NOMO-1 treated with DMSO at 0.1 percent for 48 hours (cell line): ENCODE measurements at regions not wholly inside any gene's neighbourhood (a gene's known extent, or its start where the extent isn't known, plus 50 kb on each side); places are given as distances from the start of the nearest gene placed in this dataset.
"Not testable (repeated sequence)": the region's sequence is repeated elsewhere in the genome, so short reads cannot be mapped to it uniquely, and the experiment has no call there.

Experiments
- DNase-seq: peaks from one replicate; lab custom pipeline; 2025; ENCODE audit not compliant: unreplicated experiment; lab: John Stamatoyannopoulos, UW

- DNase-seq: no peak
Measured at GRCh38 chr6:159594750-159595117, 98.3 kb downstream of the SOD2 start.

DNA sequence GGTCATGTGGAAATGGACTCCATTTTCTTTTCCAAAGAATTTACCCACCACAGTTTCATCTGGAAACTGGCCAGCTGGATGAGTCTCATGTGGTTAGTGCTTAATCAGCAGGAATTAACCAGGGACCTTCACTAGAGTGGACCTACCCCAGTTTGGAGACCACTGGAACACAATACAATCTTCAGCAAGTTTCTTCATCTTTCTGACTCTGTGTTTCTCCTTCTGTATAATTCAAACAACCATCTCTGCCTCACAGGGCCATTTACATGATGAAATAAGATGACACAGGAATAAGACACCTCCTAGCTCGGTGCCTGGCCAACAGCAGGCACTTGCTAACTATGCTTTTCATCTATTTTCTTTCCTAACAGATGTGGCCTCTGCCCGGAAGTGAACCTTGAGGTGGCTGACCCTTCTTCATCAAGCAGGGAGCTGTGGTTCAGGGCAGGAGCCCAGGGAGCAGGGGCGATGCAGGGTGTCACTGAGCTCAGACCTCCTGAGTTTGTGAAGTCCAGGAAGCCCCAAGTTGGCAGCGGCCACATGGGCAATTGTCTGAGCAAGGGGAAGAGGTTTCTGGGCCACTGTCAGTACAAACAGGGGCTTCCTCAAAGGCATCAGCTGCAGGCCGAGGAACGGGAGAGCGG lies 98.8 kb downstream of the SOD2 start:
- no peak for DNase-seq

GRCh38 chr6:159590835-159591234 lies 102.2 kb downstream of the SOD2 start:
- DNase-seq: no peak

DNA sequence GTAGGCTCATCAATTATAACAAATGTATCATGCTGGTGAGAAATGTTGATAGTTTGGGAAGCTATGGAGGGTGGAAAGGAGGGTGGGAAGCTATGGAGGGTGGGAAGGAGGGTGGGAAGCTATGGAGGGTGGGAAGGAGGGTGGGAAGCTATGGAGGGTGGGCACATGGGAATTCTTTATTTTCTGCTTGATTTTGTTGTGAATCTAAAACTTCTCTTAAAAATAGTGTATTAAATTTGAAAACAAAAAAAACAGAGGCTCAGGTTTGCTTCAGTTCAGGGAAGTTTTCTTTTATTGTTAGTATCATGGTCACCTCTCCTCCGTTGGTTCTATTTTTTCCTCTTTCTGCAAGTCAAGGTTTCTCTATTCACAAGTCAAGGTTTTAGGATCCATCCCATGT lies 106.4 kb downstream of the SOD2 start:
- no peak for DNase-seq

- DNase-seq: no peak
Measured at GRCh38 chr6:159582736-159583135, 110.3 kb downstream of the SOD2 start.

- DNase-seq: no peak
Measured at GRCh38 chr6:159578629-159579028, 114.4 kb downstream of the SOD2 start.

DNA sequence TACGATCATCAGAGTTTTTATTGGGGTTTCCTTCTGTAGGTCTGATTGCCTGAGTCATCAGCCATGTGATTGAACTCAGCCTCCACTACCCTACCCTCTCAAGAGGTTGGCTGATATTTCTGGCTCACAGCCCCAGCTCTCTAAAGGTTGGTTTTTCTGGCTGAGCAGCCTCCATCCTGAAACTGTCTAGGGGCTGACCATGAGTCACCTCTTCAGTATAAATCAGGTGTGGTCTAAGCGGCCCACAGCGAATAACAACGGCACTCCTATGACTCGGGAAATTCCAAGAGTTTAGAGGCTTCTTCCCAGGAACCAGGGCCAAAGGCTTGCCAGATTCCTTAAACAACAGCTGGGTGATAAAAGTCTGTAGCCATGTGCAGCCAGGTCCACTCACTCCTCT lies 115.5 kb downstream of the SOD2 start:
- no peak for DNase-seq

DNA sequence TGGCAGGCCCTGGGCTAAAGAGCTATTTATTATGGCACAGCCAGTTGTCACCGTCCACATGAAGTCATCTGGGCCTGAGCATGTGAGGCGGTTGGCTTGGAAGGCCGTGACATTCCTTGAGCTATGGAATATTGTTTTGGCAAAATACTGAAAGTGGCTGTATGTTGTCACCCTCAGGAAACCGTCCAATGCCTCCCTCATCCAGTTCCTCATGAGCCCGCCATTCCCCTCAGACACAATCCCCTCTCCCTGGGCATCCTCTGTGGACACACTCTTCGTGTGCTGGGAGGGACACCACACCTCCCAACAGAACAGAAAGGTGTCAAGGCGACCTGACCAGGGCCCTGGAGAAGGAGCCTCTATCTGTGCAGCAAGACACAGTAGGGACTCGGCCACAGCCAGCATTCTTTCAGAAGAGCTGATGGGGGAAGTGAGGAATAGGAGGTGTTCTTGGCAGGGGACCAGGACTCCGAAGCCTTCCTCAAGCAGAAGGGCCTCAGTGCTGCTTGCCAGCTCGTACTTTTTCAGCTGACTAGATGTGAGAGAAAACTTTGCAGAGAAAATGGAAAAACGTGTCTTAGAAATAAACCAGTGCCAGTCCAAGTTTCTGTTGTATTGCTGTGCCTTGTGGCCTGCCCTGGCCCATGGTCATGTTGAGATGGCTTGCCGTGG lies 120.5 kb downstream of the SOD2 start:
- DNase-seq: no peak

DNA sequence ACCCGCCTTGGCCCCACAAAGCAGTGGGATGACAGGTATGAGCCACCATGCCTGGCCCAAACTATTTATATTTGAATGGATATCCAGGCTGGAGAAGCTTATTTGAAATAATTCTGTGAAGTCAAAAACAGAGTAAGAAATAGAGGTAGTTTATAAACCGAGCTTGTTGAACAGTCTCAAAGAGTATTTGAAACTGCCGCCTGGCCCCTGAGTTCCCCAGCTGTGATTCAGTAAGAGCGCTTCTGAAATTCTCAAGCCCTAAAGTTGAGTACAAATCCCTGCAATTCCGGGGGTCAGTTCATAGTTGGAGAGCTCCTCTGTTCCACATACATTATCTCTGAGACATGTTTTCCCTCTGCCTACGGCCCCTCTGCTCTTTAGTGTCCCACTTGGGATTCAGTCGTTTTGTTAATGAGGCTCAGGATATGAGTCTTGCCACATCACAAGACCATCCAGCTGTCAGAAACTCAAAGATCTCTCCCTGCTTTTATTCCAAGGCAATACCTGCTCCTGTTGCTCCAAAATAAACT lies 127.8 kb downstream of the SOD2 start:
- DNase-seq: no peak

- DNase-seq: no peak
Measured at GRCh38 chr6:159564456-159564855, 128.6 kb downstream of the SOD2 start.

- DNase-seq: no peak
Measured at GRCh38 chr6:159557031-159557430, 136.0 kb downstream of the SOD2 start.

GRCh38 chr6:159555082-159555875 lies 137.8 kb downstream of the SOD2 start:
- DNase-seq: no peak

DNA sequence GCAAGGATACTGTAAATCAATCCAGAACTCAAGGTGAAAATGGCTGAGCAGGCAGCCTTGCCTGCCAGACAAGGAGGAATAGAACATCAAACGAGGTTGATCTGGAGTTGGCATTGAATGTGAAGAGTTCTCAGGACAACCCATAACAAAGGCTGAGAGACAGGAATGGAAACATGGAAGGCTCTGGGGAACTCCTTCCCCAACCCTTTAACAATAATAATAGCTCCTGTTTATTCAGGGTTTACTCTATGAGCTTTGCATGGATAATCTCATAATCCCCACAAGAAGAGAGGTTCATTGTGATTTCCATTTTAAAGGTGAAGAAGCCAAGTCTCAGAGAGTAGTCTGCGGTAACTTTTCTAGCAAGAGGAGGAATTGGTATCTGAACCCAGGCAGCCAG lies 151.7 kb downstream of the SOD2 start:
- DNase-seq: no peak

GRCh38 chr6:159540883-159541282 lies 152.2 kb downstream of the SOD2 start:
- no peak for DNase-seq

DNA sequence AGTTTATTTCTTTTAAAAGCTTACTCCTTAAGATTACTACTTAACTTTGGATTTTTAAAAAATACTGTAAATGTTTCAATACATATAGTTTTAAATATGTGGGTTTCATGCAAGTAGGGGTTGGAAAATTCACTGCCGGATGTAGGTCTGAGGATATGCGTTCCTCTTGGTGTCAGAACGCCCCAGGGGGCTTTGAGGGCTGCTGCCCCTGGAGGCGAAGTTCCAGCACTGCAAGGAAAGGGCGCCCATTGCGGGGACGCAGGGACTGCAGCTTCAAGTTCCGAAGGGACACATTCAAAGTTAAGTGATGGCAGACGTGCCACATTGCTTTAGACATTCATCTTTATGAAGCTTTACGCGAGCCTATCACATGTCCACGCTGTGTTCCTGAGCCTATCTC lies 152.9 kb downstream of the SOD2 start:
- no peak for DNase-seq

- DNase-seq: not testable (repeated sequence)
Measured at GRCh38 chr6:159538031-159538430, 155.0 kb downstream of the SOD2 start.

DNA sequence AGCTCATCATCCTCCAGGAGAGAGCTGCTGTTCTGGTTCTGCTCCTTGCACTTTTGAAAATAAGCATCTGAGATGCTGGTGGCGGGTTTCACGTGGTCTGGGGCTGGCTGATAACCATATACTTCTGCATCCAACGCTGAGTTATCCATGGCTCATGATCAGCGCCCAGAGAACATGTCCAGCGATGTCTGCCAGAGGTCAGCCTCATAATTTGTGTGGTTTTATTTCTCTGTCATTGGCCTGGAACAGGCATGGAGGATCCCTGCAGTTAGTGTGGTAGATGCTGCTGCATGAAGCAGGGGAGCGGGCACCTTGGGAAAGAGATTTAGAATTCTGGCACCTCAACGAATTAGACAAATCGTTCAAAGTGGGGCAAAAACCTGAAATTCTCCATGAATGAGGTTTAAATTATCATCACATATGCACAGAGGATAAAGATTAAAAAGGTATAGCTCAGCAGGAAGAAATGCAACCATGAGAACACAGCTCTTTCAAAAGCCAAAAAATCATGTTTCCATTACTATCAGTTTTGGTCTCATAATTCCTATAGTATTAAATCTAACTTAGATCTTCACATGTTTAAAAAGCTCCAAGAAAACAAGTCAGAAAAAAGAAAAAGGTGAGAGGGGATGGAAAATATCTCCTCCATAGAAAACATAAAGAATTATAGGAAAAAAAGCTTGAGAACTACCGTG lies 157.2 kb downstream of the SOD2 start:
- no peak for DNase-seq

GRCh38 chr6:159533568-159533967 lies 159.5 kb downstream of the SOD2 start:
- no peak for DNase-seq

- no peak for DNase-seq
Measured at GRCh38 chr6:159533016-159533415, 160.0 kb downstream of the SOD2 start.

GRCh38 chr6:159532155-159532554 lies 160.9 kb downstream of the SOD2 start:
- no peak for DNase-seq

DNA sequence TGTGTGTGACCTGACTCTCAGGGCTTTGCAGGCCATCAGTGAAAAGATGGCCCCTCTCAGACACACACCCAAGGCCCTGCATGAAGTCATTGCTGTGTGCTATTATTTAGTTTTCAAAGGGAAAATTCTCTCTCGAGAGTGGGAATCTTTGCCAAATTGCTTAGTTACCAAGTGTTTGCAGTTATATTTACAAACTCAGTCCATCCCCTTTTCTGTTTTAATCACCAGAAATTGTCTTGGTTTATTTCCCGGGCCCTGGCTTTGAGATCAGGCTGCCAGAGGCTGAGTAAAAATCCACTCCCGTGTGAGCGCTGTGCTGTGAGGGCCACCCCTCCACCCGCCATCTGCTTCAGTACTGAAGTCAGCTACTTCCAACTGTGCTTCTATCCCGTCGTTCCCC lies 163.1 kb downstream of the SOD2 start:
- no peak for DNase-seq
